SK-MEL-5 (cell line): ENCODE measurements at regions not wholly inside any gene's neighbourhood (a gene's known extent, or its start where the extent isn't known, plus 50 kb on each side); places are given as distances from the start of the nearest gene placed in this dataset.
"Not testable (repeated sequence)": the region's sequence is repeated elsewhere in the genome, so short reads cannot be mapped to it uniquely, and the experiment has no call there.

Experiments
- DNase-seq: peaks from one replicate; pipeline ENCODE4 v3.0.0-alpha.2; 2016; ENCODE audit warnings: low read depth, low spot score
- in situ Hi-C: cut with HindIII; loops from 2 replicates; pipeline ENCODE4 v1.10.0; 2016; ENCODE audit warnings: low sequenced_read_pairs, high pct_unique_total_duplicates, low pct_unique_long_range_greater_than_20kb

- DNase-seq = no peak
- in situ Hi-C loops = no loop called here
Observed at GRCh38 chr13:76693086-76693485, 193.1 kb downstream of the KCTD12 start.

GRCh38 chr13:76692346-76692745, 193.9 kb downstream of the KCTD12 start:
- in situ Hi-C loops = no loop called here
- DNase-seq = no peak

- in situ Hi-C loops = no loop called here
- DNase-seq = no peak
Observed at GRCh38 chr13:76690611-76691010, 195.6 kb downstream of the KCTD12 start.

- in situ Hi-C loops = no loop called here
- DNase-seq = no peak
Observed at GRCh38 chr13:76687467-76687866, 198.7 kb downstream of the KCTD12 start.

GRCh38 chr13:76685938-76686337, 200.3 kb downstream of the KCTD12 start:
- in situ Hi-C loops = no loop called here

GRCh38 chr13:76684336-76684735, 201.9 kb downstream of the KCTD12 start:
- in situ Hi-C loops = no loop called here
- no peak for DNase-seq

More at GRCh38 chr13:76685938-76686337, 200.3 kb downstream of the KCTD12 start:
- DNase-seq = no peak

GRCh38 chr13:76683854-76684253, 202.4 kb downstream of the KCTD12 start:
- no peak for DNase-seq
- in situ Hi-C loops = no loop called here

- in situ Hi-C loops = no loop called here
- DNase-seq = no peak
Observed at GRCh38 chr13:76683168-76683567, 203.0 kb downstream of the KCTD12 start.

GRCh38 chr13:76680112-76680511, 206.1 kb downstream of the KCTD12 start:
- in situ Hi-C loops = no loop called here
- no peak for DNase-seq

- DNase-seq = peak; percentile 14
- in situ Hi-C loops = no loop called here
Observed at GRCh38 chr13:76677043-76677442, 209.2 kb downstream of the KCTD12 start.

- no peak for DNase-seq
- in situ Hi-C loops = no loop called here
Observed at GRCh38 chr13:76672420-76672819, 213.8 kb downstream of the KCTD12 start.

GRCh38 chr13:76668716-76669115, 217.5 kb downstream of the KCTD12 start:
- in situ Hi-C loops = no loop called here
- no peak for DNase-seq

- in situ Hi-C loops = no loop called here
- no peak for DNase-seq
Observed at GRCh38 chr13:76668141-76668540, 218.1 kb downstream of the KCTD12 start.

GRCh38 chr13:76667551-76667950, 218.7 kb downstream of the KCTD12 start:
- in situ Hi-C loops = no loop called here
- peak; percentile 58 for DNase-seq

GRCh38 chr13:76663592-76664335, 222.4 kb downstream of the KCTD12 start:
- in situ Hi-C loops = no loop called here
- no peak for DNase-seq

GRCh38 chr13:76659074-76659473, 227.1 kb downstream of the KCTD12 start:
- in situ Hi-C loops, DNase-seq: not testable (repeated sequence)

- DNase-seq = no peak
Observed at GRCh38 chr13:76656500-76656899, 229.7 kb downstream of the KCTD12 start.

GRCh38 chr13:76656056-76656455, 230.1 kb downstream of the KCTD12 start:
- in situ Hi-C loops = no loop called here
- no peak for DNase-seq

More at GRCh38 chr13:76656500-76656899, 229.7 kb downstream of the KCTD12 start:
- in situ Hi-C loops = no loop called here

- DNase-seq = no peak
- in situ Hi-C loops = no loop called here
Observed at GRCh38 chr13:76654263-76654662, 231.9 kb downstream of the KCTD12 start.

- in situ Hi-C loops = no loop called here
- no peak for DNase-seq
Observed at GRCh38 chr13:76651286-76651685, 234.9 kb downstream of the KCTD12 start.
